H1 (cell line): ENCODE measurements at regions not wholly inside any gene's neighbourhood (a gene's known extent, or its start where the extent isn't known, plus 50 kb on each side); places are given as distances from the start of the nearest gene placed in this dataset.

Experiments
- CTCF ChIA-PET: fragments of 300-600 bp; sonication (Branson Sonifier 250); formaldehyde crosslinking; loops from one replicate; lab custom pipeline; 2021; ENCODE audit not compliant: partially characterized antibody; lab: Charles Lee
- POLR2A ChIA-PET: fragments of 300-600 bp; sonication (Branson Sonifier 250); formaldehyde crosslinking; loops from one replicate; lab custom pipeline; 2021; ENCODE audit warnings: inconsistent platforms; ENCODE audit not compliant: partially characterized antibody; lab: Charles Lee
- DNase-seq, 2 experiments: peaks; one replicate each; pipeline versions ENCODE4 v3.0.0 to v3.0.0-alpha.2; 2010 to 2022; ENCODE audit warnings: low spot score in 2 of 2, low read depth in 1 of 2, mixed read lengths in 1 of 2
- FAIRE-seq: peaks from 2 replicates; lab custom pipeline; 2011; peaks lifted over from hg19 to GRCh38; lab: Jason Lieb, UNC
- H2AFZ ChIP-seq: 2 replicates; pipeline ENCODE4 v1.8.1; 2012; ENCODE audit warnings: low read length, inconsistent platforms
- H2AK5ac ChIP-seq: 2 replicates; pipeline ENCODE4 v1.6.1; 2013; ENCODE audit warnings: low read depth, low read length
- H2BK120ac ChIP-seq: replicated peaks from 2 replicates; pipeline ENCODE3; 2013; ENCODE audit warnings: low read depth, low read length, inconsistent platforms
- H2BK12ac ChIP-seq: 2 replicates; pipeline ENCODE4 v1.6.1; 2013; ENCODE audit warnings: low read depth, low read length
- H2BK15ac ChIP-seq: 2 replicates; pipeline ENCODE4 v1.6.1; 2013; ENCODE audit warnings: low read length
- H2BK20ac ChIP-seq: 2 replicates; pipeline ENCODE4 v1.6.1; 2013; ENCODE audit warnings: low read length
- H2BK5ac ChIP-seq: 2 replicates; pipeline ENCODE4 v1.6.1; 2013; ENCODE audit warnings: low read depth, low read length
- H3K14ac ChIP-seq: 2 replicates; pipeline ENCODE4 v1.6.1; 2013; ENCODE audit warnings: inconsistent platforms; ENCODE audit not compliant: insufficient read length
- H3K18ac ChIP-seq: 2 replicates; pipeline ENCODE4 v1.6.1; 2013; ENCODE audit warnings: low read length; ENCODE audit errors: extremely low read depth
- H3K23ac ChIP-seq: 2 replicates; pipeline ENCODE4 v1.6.1; 2013; ENCODE audit warnings: inconsistent platforms; ENCODE audit not compliant: insufficient read length
- H3K23me2 ChIP-seq: 2 replicates; pipeline ENCODE4 v1.6.1; 2013; ENCODE audit warnings: low read depth, low read length
- H3K27ac ChIP-seq: 2 replicates; pipeline ENCODE4 v1.6.1; 2011; ENCODE audit warnings: low read depth, low read length, inconsistent platforms
- H3K27me3 ChIP-seq, 4 experiments: replicated peaks in 1 of 4; 1 replicate in 1 of 4; 2 replicates in 3 of 4; pipeline versions ENCODE4 v1.6.1 to v1.8.1; 2011 to 2013; ENCODE audit warnings: low read length in 3 of 4, mild to moderate bottlenecking in 3 of 4, inconsistent platforms in 2 of 4, mixed read lengths in 2 of 4, moderate library complexity in 1 of 4; ENCODE audit not compliant: control insufficient read depth in 3 of 4, insufficient read depth in 3 of 4; ENCODE audit errors: extremely low read depth in 1 of 4
- H3K36me3 ChIP-seq, 4 experiments: 2 replicates each; pipeline versions ENCODE4 v1.6.1 to v1.8.1; 2011 to 2013; ENCODE audit warnings: mild to moderate bottlenecking in 4 of 4, low read length in 3 of 4, moderate library complexity in 2 of 4, control low read depth in 1 of 4, inconsistent platforms in 1 of 4; ENCODE audit not compliant: insufficient read depth in 4 of 4, control insufficient read depth in 2 of 4
- H3K4ac ChIP-seq: replicated peaks from 2 replicates; pipeline ENCODE3; 2013; ENCODE audit warnings: low read length, low read depth, mixed read lengths, inconsistent platforms; ENCODE audit not compliant: insufficient read length
- H3K4me1 ChIP-seq, 4 experiments: replicated peaks in 1 of 4; 1 replicate in 1 of 4; 2 replicates in 3 of 4; pipeline versions ENCODE4 v1.6.1 to v1.8.1; 2011 to 2013; ENCODE audit warnings: low read length in 3 of 4, inconsistent platforms in 2 of 4, mixed read lengths in 1 of 4; ENCODE audit not compliant: insufficient read depth in 4 of 4, control insufficient read depth in 3 of 4
- H3K4me2 ChIP-seq, 2 experiments: 2 replicates each; pipeline versions ENCODE4 v1.6.1 to v1.8.1; 2011 to 2013; ENCODE audit warnings: low read depth in 2 of 2, low read length in 2 of 2, control low read depth in 1 of 2, inconsistent platforms in 1 of 2, mild to moderate bottlenecking in 1 of 2; ENCODE audit not compliant: insufficient read depth in 1 of 2
- H3K4me3 ChIP-seq, 4 experiments: fragments of 200-600, 300-600 bp in 1 of 4; sonication (generic), shearing (Covaris generic), sonication (Bioruptor Twin) in 1 of 4; 2 replicates each; pipeline versions ENCODE4 v1.5.1 to v1.8.1; 2011 to 2016; ENCODE audit warnings: low read length in 4 of 4, low read depth in 3 of 4, control low read depth in 2 of 4, inconsistent platforms in 2 of 4, mild to moderate bottlenecking in 2 of 4, mixed read lengths in 1 of 4, moderate library complexity in 1 of 4; ENCODE audit not compliant: insufficient read depth in 2 of 4; ENCODE audit errors: extremely low read depth in 1 of 4
- H3K56ac ChIP-seq: replicated peaks from 2 replicates; pipeline ENCODE3; 2013; ENCODE audit warnings: low read depth, mild to moderate bottlenecking, mixed read lengths, low read length, inconsistent platforms; ENCODE audit not compliant: insufficient read length
- H3K79me1 ChIP-seq: 2 replicates; pipeline ENCODE4 v1.6.1; 2013; ENCODE audit warnings: low read depth, low read length, control low read depth
- H3K79me2 ChIP-seq, 2 experiments: 2 replicates each; pipeline versions ENCODE4 v1.6.1 to v1.8.1; 2012 to 2013; ENCODE audit warnings: low read length in 2 of 2, mild to moderate bottlenecking in 2 of 2, inconsistent platforms in 1 of 2; ENCODE audit not compliant: insufficient read depth in 2 of 2, control insufficient read depth in 1 of 2
- H3K9ac ChIP-seq, 4 experiments: replicated peaks in 1 of 4; 1 replicate in 1 of 4; 2 replicates in 3 of 4; pipeline versions ENCODE4 v1.6.1 to v1.8.1; 2011 to 2013; ENCODE audit warnings: low read depth in 3 of 4, low read length in 3 of 4, control low read depth in 2 of 4, mild to moderate bottlenecking in 2 of 4, moderate library complexity in 2 of 4, inconsistent platforms in 1 of 4; ENCODE audit errors: extremely low read depth in 1 of 4
- H3K9me3 ChIP-seq, 2 experiments: 2 replicates each; pipeline versions ENCODE4 v1.6.1 to v1.8.1; 2012 to 2013; ENCODE audit warnings: mild to moderate bottlenecking in 2 of 2, moderate library complexity in 2 of 2, control low read depth in 1 of 2, inconsistent platforms in 1 of 2, low read depth in 1 of 2, low read length in 1 of 2, mixed read lengths in 1 of 2; ENCODE audit not compliant: insufficient read depth in 2 of 2
- H4K20me1 ChIP-seq, 2 experiments: replicated peaks in 1 of 2; 2 replicates each; pipeline versions ENCODE3 to v1.8.1; 2011 to 2013; ENCODE audit warnings: inconsistent platforms in 2 of 2, low read length in 2 of 2, mild to moderate bottlenecking in 1 of 2; ENCODE audit not compliant: insufficient read depth in 2 of 2, control insufficient read depth in 1 of 2
- H4K5ac ChIP-seq: 2 replicates; pipeline ENCODE4 v1.6.1; 2013; ENCODE audit warnings: low read length, low read depth, mixed read lengths, inconsistent platforms; ENCODE audit not compliant: insufficient read length
- H4K8ac ChIP-seq: 2 replicates; pipeline ENCODE4 v1.8.0; 2013; ENCODE audit warnings: mild to moderate bottlenecking, moderate library complexity, low read length, inconsistent platforms; ENCODE audit not compliant: insufficient read depth; ENCODE audit errors: extremely low read depth
- H4K91ac ChIP-seq: replicated peaks from 2 replicates; pipeline ENCODE3; 2013; ENCODE audit warnings: low read length, mixed read lengths, inconsistent platforms; ENCODE audit not compliant: insufficient read length
- ATF3 ChIP-seq: IDR thresholded peaks from 2 replicates; pipeline ENCODE4 v1.6.1; 2011; ENCODE audit warnings: low read depth, mild to moderate bottlenecking, low read length; ENCODE audit not compliant: insufficient read depth
- CHD1 ChIP-seq: IDR thresholded peaks from 2 replicates; pipeline ENCODE4 v1.6.1; 2012; ENCODE audit warnings: low read depth, low read length, improper control_type of control experiment
- SRF ChIP-seq: IDR thresholded peaks from 2 replicates; pipeline ENCODE4 v1.6.1; 2011; ENCODE audit warnings: mild to moderate bottlenecking, low read depth, low read length, moderate library complexity
- WGBS, 2 experiments: shearing (Covaris generic) in 1 of 2; methylation state at CpG; one replicate each; pipeline versions ENCODE4 v1.1.6 to v1.1.7; 2013 to 2015; ENCODE audit warnings: low lambda C conversion rate in 2 of 2, mixed read lengths in 2 of 2, inconsistent platforms in 1 of 2, low coverage in 1 of 2, missing lambda C conversion rate in 1 of 2; ENCODE audit not compliant: insufficient replicate concordance in 2 of 2, insufficient coverage in 1 of 2, insufficient read length in 1 of 2; ENCODE audit errors: extremely low coverage in 1 of 2, missing lambda C conversion rate in 1 of 2; 5-methylcytosine and 5-hydroxymethylcytosine counted together

- Histone ChIP-seq H4K8ac (no peak overlapping the region), H3K27me3 (no peaks in the 10 kb centered on the region), H3K9ac (no peak overlapping the region), H3K4ac (no peak overlapping the region), H3K23ac (no peak overlapping the region), H2BK120ac (no peak overlapping the region), H2BK12ac (no peak overlapping the region), H2BK20ac (no peak overlapping the region), H3K4me1 (no peaks in the 10 kb centered on the region), H3K36me3 (no peaks in the 10 kb centered on the region), H2BK15ac (no peak overlapping the region), H2AFZ (no peak overlapping the region), H4K20me1 (no peaks in the 10 kb centered on the region), H3K23me2 (no peaks in the 10 kb centered on the region), H3K27ac (no peak overlapping the region), H3K4me2 (no peak overlapping the region), H3K79me2 (no peaks in the 10 kb centered on the region), H3K14ac (no peak overlapping the region), H3K4me3 (no peak overlapping the region), H2AK5ac (no peak overlapping the region), H3K56ac (no peak overlapping the region), H3K18ac (no peak overlapping the region), H4K5ac (no peak overlapping the region), H3K9me3 (no peaks in the 10 kb centered on the region), H4K91ac (no peak overlapping the region), H2BK5ac (no peak overlapping the region), H3K79me1 (no peaks in the 10 kb centered on the region)
- ChIA-PET CTCF (no interaction called here), POLR2A (no interaction called here)
- 94% methylated on average over 2 of the region's 2 CpGs; no CpG with 5 or more reads in 1 of the 2 experiments for WGBS, 2 experiments
- DNase-seq (no peak), FAIRE-seq (no peak)
- TF ChIP-seq SRF (no peak), CHD1 (no peak), ATF3 (no peak)
Measured at GRCh38 chrX:83101961-83102360, 406.1 kb upstream of the POU3F4 start.
